SK-N-MC (cell line): ENCODE measurements at regions not wholly inside any gene's neighbourhood (a gene's known extent, or its start where the extent isn't known, plus 50 kb on each side); places are given as distances from the start of the nearest gene placed in this dataset.

ENCODE experiments used
- EZH2 ChIP-seq: fragments of 200-600 bp; sonication (generic); IDR thresholded peaks from one replicate; pipeline ENCODE4 v1.6.1; 2017; ENCODE audit warnings: antibody characterized with exemption
- POLR2AphosphoS5 ChIP-seq: IDR thresholded peaks from 2 replicates; pipeline ENCODE4 v1.6.1; 2012; ENCODE audit warnings: mild to moderate bottlenecking, low read depth, low read length, borderline replicate concordance

GRCh38 chr4:143280861-143281260 is 55.8 kb upstream of the GAB1 start:
- TF ChIP-seq EZH2, result no peak
- TF ChIP-seq POLR2AphosphoS5, result no peak
